Colon (tissue), 2 donors: ENCODE measurements at regions not wholly inside any gene's neighbourhood (a gene's known extent, or its start where the extent isn't known, plus 50 kb on each side); places are given as distances from the start of the nearest gene placed in this dataset.

Experiments used
- FAIRE-seq: peaks from 2 replicates; lab custom pipeline; 2012; peaks lifted over from hg19 to GRCh38; lab: Jason Lieb, UNC
- donor health status: control.
- donor health status: control.

- FAIRE-seq: no peak
Observed at GRCh38 chr10:28963539-28964221, 286.4 kb downstream of the BAMBI start.

- no peak for FAIRE-seq
Observed at GRCh38 chr10:28965937-28966336, 288.6 kb downstream of the BAMBI start.

GRCh38 chr10:28967031-28967430 is 289.7 kb downstream of the BAMBI start:
- no peak for FAIRE-seq

GRCh38 chr10:28969413-28969812 is 292.1 kb downstream of the BAMBI start:
- FAIRE-seq: no peak

- no peak for FAIRE-seq
Observed at GRCh38 chr10:28970231-28970630, 292.9 kb downstream of the BAMBI start.

GRCh38 chr10:28971255-28971654 is 293.9 kb downstream of the BAMBI start:
- FAIRE-seq: no peak

GRCh38 chr10:28971764-28972163 is 294.4 kb downstream of the BAMBI start:
- FAIRE-seq: no peak

GRCh38 chr10:28973309-28973972 is 296.1 kb downstream of the BAMBI start:
- FAIRE-seq: no peak

GRCh38 chr10:28975891-28976531 is 298.7 kb downstream of the BAMBI start:
- no peak for FAIRE-seq

GRCh38 chr10:28977518-28977917 is 300.2 kb downstream of the BAMBI start:
- FAIRE-seq: no peak

- FAIRE-seq: no peak
Observed at GRCh38 chr10:28980264-28980663, 302.9 kb downstream of the BAMBI start.

GRCh38 chr10:28981007-28981406 is 303.7 kb downstream of the BAMBI start:
- FAIRE-seq: no peak

- no peak for FAIRE-seq
Observed at GRCh38 chr10:28982974-28983373, 305.7 kb downstream of the BAMBI start.

- no peak for FAIRE-seq
Observed at GRCh38 chr10:28983799-28984198, 305.1 kb upstream of the LYZL1 start.

GRCh38 chr10:28984431-28984830 is 304.4 kb upstream of the LYZL1 start:
- FAIRE-seq: no peak

- no peak for FAIRE-seq
Observed at GRCh38 chr10:28985137-28985885, 303.6 kb upstream of the LYZL1 start.

- FAIRE-seq: no peak
Observed at GRCh38 chr10:28986117-28986792, 302.6 kb upstream of the LYZL1 start.

- no peak for FAIRE-seq
Observed at GRCh38 chr10:28986856-28987255, 302.0 kb upstream of the LYZL1 start.

GRCh38 chr10:28987555-28988320 is 301.1 kb upstream of the LYZL1 start:
- no peak for FAIRE-seq

- no peak for FAIRE-seq
Observed at GRCh38 chr10:28988980-28989379, 299.9 kb upstream of the LYZL1 start.
